ENCODE measurements at regions not wholly inside any gene's neighbourhood (a gene's known extent, or its start where the extent isn't known, plus 50 kb on each side); places are given as distances from the start of the nearest gene placed in this dataset.

GRCh38 chr18:78017869-78018268 lies 768.2 kb downstream of the GALR1 start:
- TF ChIP-seq CTCF (IDR thresholded peaks at IDR 0.05; ENCODE audit: low read depth, low read length, poor library complexity, severe bottlenecking) (no peak), EZH2phosphoT487 (IDR thresholded peaks at IDR 0.05; ENCODE audit: borderline replicate concordance, low read length) (no peak)
